Endothelial cell of umbilical vein (primary cell): ENCODE measurements at regions not wholly inside any gene's neighbourhood (a gene's known extent, or its start where the extent isn't known, plus 50 kb on each side); places are given as distances from the start of the nearest gene placed in this dataset.

ENCODE experiments used
- CTCF ChIP-seq, 2 donors: IDR thresholded peaks; 1 replicate in 1 of 2; 2 replicates in 1 of 2; pipeline ENCODE4 v1.5.1; 2011; ENCODE audit warnings: low read length in 2 of 2, mild to moderate bottlenecking in 2 of 2, moderate library complexity in 2 of 2, control low read depth in 1 of 2, inconsistent platforms in 1 of 2, low read depth in 1 of 2; ENCODE audit not compliant: insufficient read depth in 1 of 2; ENCODE audit errors: extremely low read depth in 1 of 2
- FOS ChIP-seq: IDR thresholded peaks from 2 replicates; pipeline ENCODE4 v1.6.1; 2011; ENCODE audit warnings: mild to moderate bottlenecking, low read length, moderate library complexity, borderline replicate concordance; ENCODE audit not compliant: insufficient read depth

GRCh38 chr5:152607401-152608160 is 202.5 kb upstream of the NMUR2 start:
- TF ChIP-seq CTCF (IDR thresholded peaks at IDR 0.05; ENCODE audit: extremely low read depth in 1 of 2, insufficient read depth in 1 of 2, low read depth in 1 of 2, low read length in 2 of 2), result no peak
- TF ChIP-seq FOS, result no peak
